GM21717 (cell line): ENCODE measurements at regions not wholly inside any gene's neighbourhood (a gene's known extent, or its start where the extent isn't known, plus 50 kb on each side); places are given as distances from the start of the nearest gene placed in this dataset.

Source experiments
- ATAC-seq: cut with Tn5 transposase; IDR thresholded peaks from one replicate; pipeline ENCODE4 v1.9.1; 2021; ENCODE audit warnings: mild to moderate bottlenecking, moderate library complexity; ENCODE audit not compliant: unreplicated experiment

GRCh38 chr6:110033101-110033500 lies 55.0 kb downstream of the GPR6 start:
- ATAC-seq = no peak

DNA sequence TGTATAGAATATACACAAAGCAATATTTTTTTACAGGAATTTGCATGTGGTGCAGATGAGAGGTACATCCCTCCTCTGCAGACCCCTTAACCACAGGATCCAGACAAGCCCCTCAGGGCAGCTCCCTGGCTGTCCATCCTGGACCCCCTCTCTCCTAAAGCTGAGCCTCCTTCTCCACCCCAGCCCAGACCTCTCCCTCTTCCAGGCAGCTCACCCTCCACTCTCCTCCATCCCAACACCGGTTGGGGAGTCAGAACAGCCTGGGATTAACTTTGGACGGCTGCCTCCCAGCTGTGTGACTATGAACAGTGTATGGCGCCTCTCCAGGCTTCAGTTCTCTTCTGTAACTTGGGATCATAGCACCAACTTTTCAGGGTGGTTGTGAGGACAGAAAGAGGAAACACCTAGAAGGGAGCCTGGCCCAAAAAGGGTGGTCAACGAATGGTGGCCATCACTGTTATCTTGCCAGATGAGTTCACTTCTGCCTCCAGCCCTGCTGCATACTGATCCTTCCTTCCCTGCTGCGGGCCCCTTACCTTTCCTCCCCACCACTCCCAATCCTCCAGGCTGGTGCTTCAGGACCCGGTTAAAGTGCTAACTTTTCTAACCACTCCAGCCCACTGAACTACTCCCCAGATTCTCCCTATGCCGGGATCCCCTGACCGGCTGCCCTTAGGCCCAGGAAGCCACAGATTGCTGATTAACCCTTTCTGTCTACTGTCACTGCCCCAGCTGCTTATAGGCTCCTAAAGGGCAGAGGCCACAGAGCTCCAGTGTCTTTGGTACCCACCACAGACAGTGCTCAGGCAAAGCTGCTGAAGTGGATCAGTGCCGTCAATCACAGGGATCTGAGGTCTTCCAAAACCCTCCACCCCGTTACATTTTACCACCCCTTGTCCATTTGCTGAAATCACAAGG lies 55.9 kb downstream of the GPR6 start:
- ATAC-seq = no peak

GRCh38 chr6:110034667-110035036 lies 56.5 kb downstream of the GPR6 start:
- no peak for ATAC-seq

DNA sequence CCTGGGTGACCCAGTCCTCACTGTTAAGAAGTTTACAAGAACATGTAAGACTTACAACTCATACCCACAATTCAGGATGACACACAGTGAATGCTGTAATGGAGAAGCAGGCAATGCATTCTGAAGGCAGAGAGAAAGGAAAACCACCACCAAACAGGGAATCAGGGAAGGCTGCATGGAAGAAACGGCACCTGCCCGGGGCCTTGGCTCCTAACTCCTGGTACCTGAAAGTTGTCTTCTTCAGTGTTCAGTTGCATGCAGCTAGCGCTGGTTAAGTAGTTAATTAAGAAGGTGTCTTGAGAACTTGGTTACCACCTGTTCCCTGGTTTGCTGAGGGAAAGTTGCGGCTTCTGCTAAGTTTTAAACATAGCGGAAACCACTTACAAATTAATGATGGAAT lies 57.2 kb downstream of the GPR6 start:
- no peak for ATAC-seq

DNA sequence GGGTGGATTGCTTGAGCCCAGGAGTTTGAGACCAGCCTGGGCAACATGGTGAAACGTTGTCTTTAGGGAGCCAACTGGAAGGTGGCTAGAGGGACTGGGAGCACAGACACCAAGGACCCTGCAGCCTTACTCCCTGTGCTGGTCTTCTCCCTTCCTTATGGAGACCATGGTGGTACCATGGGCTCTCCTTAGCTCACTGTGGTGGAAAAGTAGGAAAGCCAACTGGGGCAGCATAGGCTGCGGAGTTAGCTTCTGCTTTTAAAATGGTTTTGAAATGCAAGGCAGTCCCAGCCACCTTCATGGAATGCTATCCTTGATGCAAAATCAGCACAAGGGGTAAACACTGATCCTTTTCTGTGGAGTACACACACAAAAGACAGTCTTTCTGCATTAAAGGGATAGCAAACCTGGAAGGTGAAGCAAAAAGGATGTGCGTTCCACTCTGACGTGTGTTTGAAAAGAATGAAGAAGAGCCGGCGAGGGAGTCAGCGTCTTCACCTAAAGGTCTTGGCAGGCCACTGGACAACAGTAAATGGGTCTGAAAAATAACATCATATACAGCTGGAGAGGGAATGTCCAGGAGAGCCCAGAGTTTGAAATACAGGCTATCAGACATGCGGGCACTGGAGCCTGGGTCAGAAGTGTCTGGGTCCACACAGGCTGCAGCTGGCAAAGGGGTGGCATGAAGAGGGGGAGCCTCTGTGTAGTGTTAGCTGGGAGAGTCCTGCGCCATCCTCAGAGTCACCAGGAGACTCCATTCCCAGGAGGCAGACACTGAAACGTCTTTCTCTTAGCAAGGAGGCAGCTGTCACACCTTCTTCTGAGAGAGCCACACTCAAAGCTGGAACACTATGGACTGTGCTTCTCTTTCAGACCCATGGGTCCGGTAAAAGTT lies 58.5 kb downstream of the GPR6 start:
- no peak for ATAC-seq

- ATAC-seq = no peak
These were observed 59.7 kb downstream of the GPR6 start for GRCh38 chr6:110037726-110038295.

DNA sequence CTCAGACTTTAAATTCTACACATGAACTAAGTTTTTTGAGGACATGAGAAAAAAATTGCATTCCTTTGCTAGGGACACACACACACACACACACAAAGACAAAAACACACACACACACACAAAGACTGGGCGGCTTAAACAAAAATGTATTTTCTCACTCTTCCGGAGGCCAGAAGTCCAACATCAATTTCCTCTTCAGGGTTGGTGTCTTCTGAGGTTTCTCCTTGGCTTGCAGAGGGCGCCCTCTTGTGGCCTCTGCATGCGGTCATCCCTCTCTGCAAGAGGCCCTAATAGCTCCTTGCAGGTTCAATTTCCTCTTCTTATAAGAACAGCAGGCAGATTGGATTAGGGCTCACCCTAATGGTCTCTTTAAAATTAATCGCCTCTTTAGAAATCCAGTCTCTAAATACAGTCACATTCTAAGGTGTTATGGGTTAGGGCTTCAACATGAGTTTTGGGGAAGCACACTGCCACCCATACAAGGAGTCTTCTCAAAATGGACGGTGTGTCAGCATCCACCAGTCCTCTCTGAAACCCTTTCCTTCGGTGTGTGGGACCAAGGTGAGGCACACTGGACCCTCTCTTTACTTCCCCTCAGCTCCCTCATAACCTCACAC lies 61.4 kb downstream of the GPR6 start:
- peak; percentile 86 for ATAC-seq

DNA sequence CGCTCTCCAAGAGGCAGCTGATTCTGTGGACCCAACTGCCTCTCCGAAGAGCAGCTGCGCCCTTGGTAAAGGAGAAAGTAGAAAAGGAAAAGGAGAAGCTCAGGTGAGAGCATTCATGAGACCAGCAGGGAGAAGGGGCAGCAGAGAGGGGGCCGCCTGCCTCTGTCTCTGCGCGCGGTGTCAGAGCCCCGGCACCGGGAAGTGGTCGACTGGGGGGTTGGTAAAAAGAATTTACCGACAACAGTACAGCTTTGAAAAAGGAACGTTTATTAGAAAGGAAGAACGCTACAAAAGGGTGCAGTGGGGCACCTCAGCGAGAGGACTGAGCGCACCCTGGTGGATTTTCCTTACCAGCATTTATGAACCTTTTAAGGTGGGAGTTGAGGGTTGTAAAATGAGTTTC lies 61.9 kb downstream of the GPR6 start:
- peak; percentile 49 for ATAC-seq

DNA sequence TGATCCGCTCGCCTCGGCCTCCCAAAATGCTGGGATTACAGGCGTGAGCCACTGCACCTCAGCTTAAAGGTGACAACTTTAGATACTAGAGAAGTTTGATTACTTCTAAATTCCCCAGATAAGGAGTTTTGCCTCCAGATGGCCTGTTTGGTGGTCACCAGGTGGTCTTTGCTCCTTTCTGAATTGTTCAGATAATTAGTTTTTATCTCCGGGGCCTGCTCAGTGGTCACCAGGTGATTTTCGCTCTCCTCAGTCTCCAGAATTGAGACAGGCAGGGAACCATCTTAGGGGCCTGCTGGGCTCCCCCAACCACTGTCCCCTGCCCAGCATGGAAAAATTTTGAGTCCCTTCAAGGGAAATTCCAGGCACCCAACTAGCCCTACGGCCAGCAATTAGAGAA lies 62.6 kb downstream of the GPR6 start:
- no peak for ATAC-seq

GRCh38 chr6:110041126-110041525 lies 63.0 kb downstream of the GPR6 start:
- no peak for ATAC-seq

- ATAC-seq = no peak
These were observed 63.7 kb downstream of the GPR6 start for GRCh38 chr6:110041830-110042229.

DNA sequence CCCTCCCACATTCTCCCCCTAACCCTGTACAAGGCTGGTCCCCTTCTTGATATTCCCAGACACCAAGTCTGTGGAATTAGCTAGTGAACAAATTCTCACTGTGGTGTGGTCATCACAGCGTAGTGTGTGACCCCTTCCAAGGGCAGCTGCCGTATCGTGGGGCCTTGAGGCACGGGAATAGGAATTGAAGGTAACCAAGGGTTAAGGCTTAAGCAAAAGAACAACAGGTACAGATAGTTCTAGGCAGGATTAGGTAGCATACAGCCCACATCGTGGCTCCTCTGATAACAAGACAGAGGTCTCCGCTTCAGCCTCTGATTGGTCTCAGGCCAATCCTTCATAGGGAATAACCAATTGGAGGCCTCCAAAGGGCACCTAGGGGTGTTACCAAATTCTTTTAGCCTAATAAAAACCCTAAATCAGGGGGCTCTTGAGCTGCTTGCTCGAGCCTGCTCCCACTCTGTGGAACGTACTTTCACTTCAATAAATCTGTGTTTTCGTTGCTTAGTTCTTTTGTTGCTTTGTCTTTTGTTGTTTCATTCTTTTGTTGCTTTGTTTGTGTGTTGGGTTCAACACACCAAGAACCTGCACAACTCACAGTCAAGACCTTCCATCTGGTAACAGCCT lies 64.7 kb downstream of the GPR6 start:
- ATAC-seq = no peak

- no peak for ATAC-seq
These were observed 65.4 kb downstream of the GPR6 start for GRCh38 chr6:110043366-110043994.

DNA sequence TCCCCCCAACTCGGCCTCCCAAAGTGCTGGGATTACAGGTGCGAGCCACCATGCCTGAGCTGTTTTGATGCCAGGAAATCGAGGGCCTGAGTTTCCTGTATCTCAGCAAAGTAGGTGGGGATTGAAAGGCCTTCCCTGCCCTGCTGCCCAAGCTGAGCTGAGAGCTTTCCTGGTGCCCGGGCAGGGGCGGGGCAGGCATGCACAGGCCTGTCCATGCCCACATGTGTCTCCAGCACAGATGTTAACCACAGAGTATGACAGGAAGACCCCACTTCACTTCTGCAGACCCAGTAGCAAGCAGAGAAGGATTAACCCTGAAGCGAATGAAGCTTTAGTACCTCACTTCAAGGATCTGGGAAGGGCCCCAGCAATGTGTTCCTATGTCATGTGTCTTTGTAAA lies 66.0 kb downstream of the GPR6 start:
- ATAC-seq = no peak

- no peak for ATAC-seq
These were observed 66.5 kb downstream of the GPR6 start for GRCh38 chr6:110044622-110045021.

DNA sequence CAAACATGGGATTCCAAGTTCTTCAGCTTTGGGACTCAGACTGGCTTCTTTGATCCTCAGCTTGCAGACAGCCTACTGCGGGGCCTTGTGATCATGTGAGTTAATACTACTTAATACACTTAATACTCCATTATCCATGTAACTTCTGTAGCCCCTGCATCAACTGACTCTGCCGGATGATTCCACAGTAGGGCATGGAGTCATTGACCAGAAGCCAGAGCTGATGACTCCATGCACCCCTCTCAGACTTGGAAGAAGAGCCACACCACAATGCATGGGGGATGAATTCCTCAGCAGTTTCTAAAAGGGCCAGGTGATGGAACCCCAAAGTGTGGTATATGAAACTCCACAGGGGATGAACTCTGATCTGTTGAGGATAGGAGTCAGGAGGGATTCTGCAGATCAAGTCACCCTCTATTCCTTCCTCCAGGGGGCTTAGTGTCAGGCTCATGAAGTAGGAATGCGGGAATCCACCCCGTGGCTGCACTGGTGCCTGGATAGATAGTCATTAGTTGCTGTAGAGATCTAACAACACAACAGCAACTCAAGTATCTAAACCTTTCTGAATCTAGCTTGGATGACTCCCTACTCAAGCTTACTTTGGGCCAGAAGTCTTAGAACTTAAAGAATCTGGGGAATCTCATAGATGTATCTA lies 70.2 kb downstream of the GPR6 start:
- ATAC-seq = no peak

- ATAC-seq = no peak
These were observed 71.8 kb downstream of the GPR6 start for GRCh38 chr6:110049696-110050439.
